H1 (cell line): ENCODE measurements at regions not wholly inside any gene's neighbourhood (a gene's known extent, or its start where the extent isn't known, plus 50 kb on each side); places are given as distances from the start of the nearest gene placed in this dataset.

ENCODE experiments used
- BRCA1 ChIP-seq: IDR thresholded peaks from 2 replicates; pipeline ENCODE4 v1.6.1; 2012; ENCODE audit warnings: low read depth, low read length, improper control_type of control experiment
- EP300 ChIP-seq, 2 experiments: IDR thresholded peaks; 1 replicate in 1 of 2; 2 replicates in 1 of 2; pipeline ENCODE4 v1.6.1; 2011 to 2012; ENCODE audit warnings: low read depth in 2 of 2, low read length in 2 of 2, mild to moderate bottlenecking in 2 of 2, borderline replicate concordance in 1 of 2, inconsistent platforms in 1 of 2, moderate library complexity in 1 of 2
- PHF8 ChIP-seq: fragments of 200-600 bp; sonication (generic); conservative IDR thresholded peaks from 2 replicates; pipeline ENCODE4 v1.7.1; 2012; ENCODE audit warnings: low read depth, mild to moderate bottlenecking, inconsistent platforms, low read length, moderate library complexity
- RAD21 ChIP-seq, 2 experiments: IDR thresholded peaks in 1 of 2; conservative IDR thresholded peaks in 1 of 2; 2 replicates each; pipeline ENCODE4 v1.6.1; 2011; ENCODE audit warnings: low read depth in 2 of 2, low read length in 2 of 2, improper control_type of control experiment in 1 of 2, inconsistent platforms in 1 of 2, mild to moderate bottlenecking in 1 of 2, moderate library complexity in 1 of 2

GRCh38 chr4:103998756-103999155 is 279.0 kb upstream of the TACR3 start:
- TF ChIP-seq RAD21 (IDR thresholded peaks at IDR 0.05 in 1 of 2, conservative IDR thresholded peaks at IDR 0.05 in 1 of 2; ENCODE audit: low read depth in 2 of 2, low read length in 2 of 2) (no peak), BRCA1 (no peak), EP300 (IDR thresholded peaks at IDR 0.05; ENCODE audit: borderline replicate concordance in 1 of 2, low read depth in 2 of 2, low read length in 2 of 2) (no peak), PHF8 (no peak)
